Neural crest cell (in vitro differentiated cells): ENCODE measurements at regions not wholly inside any gene's neighbourhood (a gene's known extent, or its start where the extent isn't known, plus 50 kb on each side); places are given as distances from the start of the nearest gene placed in this dataset.
"Not testable (repeated sequence)": the region's sequence is repeated elsewhere in the genome, so short reads cannot be mapped to it uniquely, and the experiment has no call there.

ENCODE experiments used
- DNase-seq: peaks from one replicate; pipeline ENCODE4 v3.0.0; 2021; ENCODE audit warnings: low read depth, mixed read lengths, low spot score
- H3K27ac Mint-ChIP-seq: one replicate; pipeline ENCODE4 v1.8.0; 2021; ENCODE audit warnings: mild to moderate bottlenecking, mixed read lengths; ENCODE audit not compliant: unreplicated experiment
- H3K27me3 Mint-ChIP-seq: 2 replicates; pipeline ENCODE4 v1.8.0; 2021; ENCODE audit warnings: low read depth, mild to moderate bottlenecking, mixed read lengths
- H3K36me3 Mint-ChIP-seq: 2 replicates; pipeline ENCODE4 v1.8.0; 2021; ENCODE audit warnings: low read depth, mild to moderate bottlenecking, mixed read lengths
- H3K4me1 Mint-ChIP-seq: 2 replicates; pipeline ENCODE4 v1.8.0; 2021; ENCODE audit warnings: mixed read lengths
- H3K4me3 Mint-ChIP-seq: one replicate; pipeline ENCODE4 v1.8.0; 2021; ENCODE audit warnings: mild to moderate bottlenecking, mixed read lengths
- H3K9me3 Mint-ChIP-seq: 2 replicates; pipeline ENCODE4 v1.8.0; 2021; ENCODE audit warnings: mixed read lengths
- TF ChIP-seq, protein P1 (sequence below): fragments of 200-600 bp; sonication (generic); conservative IDR thresholded peaks from 2 replicates; pipeline ENCODE4 v1.5.0; 2021; ENCODE audit warnings: antibody characterized with exemption, mild to moderate bottlenecking

DNA sequence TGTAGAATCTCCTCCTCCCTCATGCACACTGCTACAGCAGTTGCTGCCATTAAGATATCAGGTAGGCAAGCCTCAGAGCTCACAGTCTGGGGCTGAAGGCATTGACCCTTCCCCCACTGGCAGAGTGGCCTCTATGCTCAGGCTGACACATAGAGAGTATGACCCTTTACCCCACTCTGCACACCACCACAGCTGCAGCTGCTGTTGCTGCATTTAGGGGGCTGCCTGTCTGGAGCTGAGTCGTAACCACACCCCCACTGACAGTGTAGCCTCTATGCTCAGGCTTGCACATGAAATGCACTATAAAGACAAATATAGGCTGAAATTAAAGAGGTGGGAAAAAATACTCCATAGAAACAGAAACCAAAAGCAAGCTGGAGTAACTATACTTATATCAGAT, 289.3 kb upstream of the PABPC4L start:
- Mint-ChIP-seq H3K4me1 (no peaks in the 10 kb centered on the region), H3K4me3 (no peak overlapping the region), H3K36me3 (peaks cover 3% of the 10 kb centered on the region), H3K27me3 (no peaks in the 10 kb centered on the region), H3K9me3 (peaks cover 3% of the 10 kb centered on the region), H3K27ac (no peak overlapping the region)
- no peak for DNase-seq
- TF ChIP-seq, protein P1, sequence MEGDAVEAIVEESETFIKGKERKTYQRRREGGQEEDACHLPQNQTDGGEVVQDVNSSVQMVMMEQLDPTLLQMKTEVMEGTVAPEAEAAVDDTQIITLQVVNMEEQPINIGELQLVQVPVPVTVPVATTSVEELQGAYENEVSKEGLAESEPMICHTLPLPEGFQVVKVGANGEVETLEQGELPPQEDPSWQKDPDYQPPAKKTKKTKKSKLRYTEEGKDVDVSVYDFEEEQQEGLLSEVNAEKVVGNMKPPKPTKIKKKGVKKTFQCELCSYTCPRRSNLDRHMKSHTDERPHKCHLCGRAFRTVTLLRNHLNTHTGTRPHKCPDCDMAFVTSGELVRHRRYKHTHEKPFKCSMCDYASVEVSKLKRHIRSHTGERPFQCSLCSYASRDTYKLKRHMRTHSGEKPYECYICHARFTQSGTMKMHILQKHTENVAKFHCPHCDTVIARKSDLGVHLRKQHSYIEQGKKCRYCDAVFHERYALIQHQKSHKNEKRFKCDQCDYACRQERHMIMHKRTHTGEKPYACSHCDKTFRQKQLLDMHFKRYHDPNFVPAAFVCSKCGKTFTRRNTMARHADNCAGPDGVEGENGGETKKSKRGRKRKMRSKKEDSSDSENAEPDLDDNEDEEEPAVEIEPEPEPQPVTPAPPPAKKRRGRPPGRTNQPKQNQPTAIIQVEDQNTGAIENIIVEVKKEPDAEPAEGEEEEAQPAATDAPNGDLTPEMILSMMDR = no peak

DNA sequence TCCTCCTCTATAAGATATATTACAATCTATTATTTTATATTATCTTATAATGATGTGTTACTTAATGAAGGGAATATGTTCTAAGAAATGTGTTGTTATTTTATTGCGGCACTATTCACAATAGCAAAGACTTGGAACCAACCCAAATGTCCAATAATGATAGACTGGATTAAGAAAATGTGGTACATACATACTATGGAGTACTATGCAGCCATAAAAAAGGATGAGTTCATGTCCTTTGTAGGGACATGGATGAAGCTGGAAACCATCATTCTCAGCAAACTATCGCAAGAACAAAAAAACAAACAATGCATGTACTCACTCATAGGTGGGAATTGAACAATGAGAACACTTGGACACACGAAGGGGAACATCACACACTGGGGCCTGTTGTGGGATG, 281.9 kb upstream of the PABPC4L start:
- H3K4me1 Mint-ChIP-seq, H3K4me3 Mint-ChIP-seq, H3K27ac Mint-ChIP-seq, H3K27me3 Mint-ChIP-seq, H3K9me3 Mint-ChIP-seq, DNase-seq, H3K36me3 Mint-ChIP-seq: not testable (repeated sequence)

GRCh38 chr4:134471569-134471968, 270.0 kb upstream of the PABPC4L start:
- Mint-ChIP-seq H3K27me3 (no peaks in the 10 kb centered on the region), H3K4me1 (no peaks in the 10 kb centered on the region), H3K27ac (no peak overlapping the region), H3K36me3 (no peaks in the 10 kb centered on the region), H3K4me3 (no peak overlapping the region), H3K9me3 (no peaks in the 10 kb centered on the region)
- no peak for DNase-seq
- TF ChIP-seq, protein P1 = no peak

- peak; percentile 15 for DNase-seq
- Mint-ChIP-seq H3K9me3 (no peaks in the 10 kb centered on the region), H3K4me1 (peaks cover 2% of the 10 kb centered on the region), H3K27ac (no peak overlapping the region), H3K27me3 (no peaks in the 10 kb centered on the region), H3K36me3 (no peaks in the 10 kb centered on the region), H3K4me3 (no peak overlapping the region)
- TF ChIP-seq, protein P1 = peak; percentile 61
Measured at GRCh38 chr4:134470544-134470943, 269.0 kb upstream of the PABPC4L start.

DNA sequence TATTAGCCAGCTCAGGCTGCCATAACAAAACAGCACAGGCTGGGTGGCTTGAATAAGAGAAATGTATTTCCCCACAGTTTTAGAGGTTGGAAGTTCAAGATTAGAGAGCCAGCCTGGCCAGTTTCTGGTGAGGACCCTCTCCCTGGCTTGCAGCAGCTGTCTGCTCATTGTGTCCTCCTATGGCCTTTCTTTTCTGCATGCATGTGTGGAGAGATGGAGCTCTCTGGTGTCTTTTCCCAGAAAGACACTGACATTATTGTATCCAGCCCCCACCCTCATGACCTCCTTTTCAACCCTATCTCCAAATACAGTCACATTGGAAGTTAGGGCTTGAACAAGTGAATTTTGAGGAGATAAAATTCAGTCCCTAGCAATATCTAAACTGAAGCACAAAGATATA, 263.8 kb upstream of the PABPC4L start:
- TF ChIP-seq, protein P1 = no peak
- Mint-ChIP-seq H3K27ac (no peak overlapping the region), H3K4me1 (peaks cover 16% of the 10 kb centered on the region), H3K27me3 (no peaks in the 10 kb centered on the region), H3K4me3 (no peak overlapping the region), H3K9me3 (no peaks in the 10 kb centered on the region), H3K36me3 (no peaks in the 10 kb centered on the region)
- no peak for DNase-seq

DNA sequence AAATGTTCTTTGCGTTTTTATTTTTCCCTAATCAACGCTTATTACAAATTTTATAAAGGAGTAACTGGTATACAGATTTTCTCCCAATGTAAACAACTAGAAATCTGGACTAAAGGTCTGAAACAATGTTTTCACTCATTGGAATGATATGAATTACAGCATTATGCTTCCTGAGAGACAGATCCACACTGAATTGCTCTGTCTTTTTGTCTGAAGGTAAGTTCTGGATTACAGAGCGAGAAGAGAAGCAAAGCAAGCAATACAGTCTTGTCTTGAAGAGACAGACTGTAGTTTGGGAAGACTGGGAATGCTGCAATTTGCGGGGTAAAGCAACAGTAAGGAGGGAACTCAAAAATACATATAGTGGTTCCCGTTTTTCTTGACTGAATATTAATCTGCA, 262.2 kb upstream of the PABPC4L start:
- Mint-ChIP-seq H3K4me1 (peaks cover 16% of the 10 kb centered on the region), H3K4me3 (no peak overlapping the region), H3K36me3 (peaks cover 3% of the 10 kb centered on the region), H3K27me3 (no peaks in the 10 kb centered on the region), H3K9me3 (peaks cover 6% of the 10 kb centered on the region), H3K27ac (no peak overlapping the region)
- TF ChIP-seq, protein P1 = no peak
- DNase-seq = no peak
